ENCODE measurements at regions not wholly inside any gene's neighbourhood (a gene's known extent, or its start where the extent isn't known, plus 50 kb on each side); places are given as distances from the start of the nearest gene placed in this dataset.

DNA sequence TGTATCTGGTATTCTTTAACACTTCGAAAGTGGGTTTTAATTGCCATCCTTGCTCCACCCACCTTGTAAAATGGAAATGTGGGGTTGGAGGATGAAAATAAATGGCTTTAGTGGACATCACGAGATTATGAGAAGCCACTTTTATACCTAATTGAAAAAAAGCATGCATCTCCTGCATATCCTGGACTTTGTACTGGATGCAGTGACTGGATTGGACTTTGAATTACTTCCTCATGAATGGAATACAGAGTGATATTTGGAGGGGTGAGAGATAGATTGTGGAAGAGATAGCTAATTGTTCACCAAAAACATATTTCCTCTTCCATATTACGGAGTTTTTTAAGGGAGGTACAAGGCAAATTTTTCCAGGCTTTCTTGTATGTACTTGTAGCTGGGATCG is 813.0 kb downstream of the TENT5A start:
- TF ChIP-seq TAF1 (conservative IDR thresholded peaks at IDR 0.05), result no peak
- TF ChIP-seq, protein P1, sequence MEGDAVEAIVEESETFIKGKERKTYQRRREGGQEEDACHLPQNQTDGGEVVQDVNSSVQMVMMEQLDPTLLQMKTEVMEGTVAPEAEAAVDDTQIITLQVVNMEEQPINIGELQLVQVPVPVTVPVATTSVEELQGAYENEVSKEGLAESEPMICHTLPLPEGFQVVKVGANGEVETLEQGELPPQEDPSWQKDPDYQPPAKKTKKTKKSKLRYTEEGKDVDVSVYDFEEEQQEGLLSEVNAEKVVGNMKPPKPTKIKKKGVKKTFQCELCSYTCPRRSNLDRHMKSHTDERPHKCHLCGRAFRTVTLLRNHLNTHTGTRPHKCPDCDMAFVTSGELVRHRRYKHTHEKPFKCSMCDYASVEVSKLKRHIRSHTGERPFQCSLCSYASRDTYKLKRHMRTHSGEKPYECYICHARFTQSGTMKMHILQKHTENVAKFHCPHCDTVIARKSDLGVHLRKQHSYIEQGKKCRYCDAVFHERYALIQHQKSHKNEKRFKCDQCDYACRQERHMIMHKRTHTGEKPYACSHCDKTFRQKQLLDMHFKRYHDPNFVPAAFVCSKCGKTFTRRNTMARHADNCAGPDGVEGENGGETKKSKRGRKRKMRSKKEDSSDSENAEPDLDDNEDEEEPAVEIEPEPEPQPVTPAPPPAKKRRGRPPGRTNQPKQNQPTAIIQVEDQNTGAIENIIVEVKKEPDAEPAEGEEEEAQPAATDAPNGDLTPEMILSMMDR (IDR thresholded peaks at IDR 0.05; ENCODE audit: low read depth, low read length, missing input control), result no peak
- no peak for TF ChIP-seq GABPA (IDR thresholded peaks at IDR 0.05 in 1 of 2, conservative IDR thresholded peaks at IDR 0.05 in 1 of 2)
- no peak for TF ChIP-seq JUND (IDR thresholded peaks at IDR 0.05)
- no peak for TF ChIP-seq YY1 (IDR thresholded peaks at IDR 0.05)
